K562 (cell line): ENCODE measurements at regions not wholly inside any gene's neighbourhood (a gene's known extent, or its start where the extent isn't known, plus 50 kb on each side); places are given as distances from the start of the nearest gene placed in this dataset.

Experiments used
- ATAC-seq: fragments of 200-7000 bp; cut with Tn5 transposase; 3 replicates; pipeline ENCODE4 v1.9.1; 2020; ENCODE audit warnings: moderate library complexity
- BruUV-seq: library from RNA; stranded (reverse); fragments of 400-500 nt; replicated peaks from 2 replicates; lab custom pipeline; 2021; lab: Mats Ljungman, UMichigan
- CTCF ChIA-PET: fragments of 300-600 bp; formaldehyde crosslinking; extraction: SDS; loops from one replicate; lab custom pipeline; 2021; ENCODE audit warnings: low intra/inter-chr PET ratio; lab: Yijun Ruan, JAX
- POLR2A ChIA-PET: fragments of 300-600, 350-650 bp; sonication (Branson Sonifier 250); formaldehyde crosslinking; extraction: SDS; loops from one replicate; lab custom pipeline; 2021; ENCODE audit warnings: antibody characterized with exemption, inconsistent platforms; lab: Yijun Ruan, JAX
- DNase-seq, 4 experiments: peaks; one replicate each; pipeline versions ENCODE4 v3.0.0 to v3.0.0-alpha.2; 2011 to 2018; ENCODE audit warnings: low spot score in 3 of 4, mixed read lengths in 3 of 4; ENCODE audit errors: extremely low read depth in 1 of 4
- FAIRE-seq: peaks from 2 replicates; lab custom pipeline; 2011; peaks lifted over from hg19 to GRCh38; lab: Jason Lieb, UNC
- H2AFZ ChIP-seq: 2 replicates; pipeline ENCODE4 v1.6.0; 2011; ENCODE audit warnings: low read depth, low read length, control low read depth, inconsistent platforms
- H3K27ac ChIP-seq: fragments of 200-600 bp; 3 replicates; pipeline ENCODE4 v1.8.0; 2011; ENCODE audit warnings: low read depth, mild to moderate bottlenecking, control low read depth, inconsistent platforms, low read length, moderate library complexity, mixed read lengths; ENCODE audit errors: extremely low read depth
- H3K27me3 ChIP-seq, 2 experiments: fragments of 300-600 bp in 1 of 2; 2 replicates in 1 of 2; 3 replicates in 1 of 2; pipeline versions ENCODE4 v1.6.0 to v1.8.0; 2011; ENCODE audit warnings: inconsistent platforms in 2 of 2, low read length in 2 of 2, mild to moderate bottlenecking in 1 of 2, mixed read lengths in 1 of 2, moderate library complexity in 1 of 2; ENCODE audit not compliant: control insufficient read depth in 2 of 2, insufficient read depth in 2 of 2
- H3K36me3 ChIP-seq: fragments of 300-600 bp; 3 replicates; pipeline ENCODE4 v1.8.0; 2011; ENCODE audit warnings: mild to moderate bottlenecking, low read length, inconsistent platforms; ENCODE audit not compliant: control insufficient read depth, insufficient read depth
- H3K4me1 ChIP-seq, 2 experiments: fragments of 200-600 bp in 1 of 2; replicated peaks in 1 of 2; 2 replicates in 1 of 2; 3 replicates in 1 of 2; pipeline versions ENCODE4 v1.5.1 to v1.8.0; 2011; ENCODE audit warnings: inconsistent platforms in 2 of 2, low read length in 2 of 2, mild to moderate bottlenecking in 1 of 2, mixed read lengths in 1 of 2, moderate library complexity in 1 of 2; ENCODE audit not compliant: control insufficient read depth in 2 of 2, insufficient read depth in 2 of 2
- H3K4me2 ChIP-seq: 2 replicates; pipeline ENCODE4 v1.6.1; 2011; ENCODE audit warnings: low read length, control low read depth, inconsistent platforms, mixed read lengths; ENCODE audit not compliant: insufficient read depth
- H3K4me3 ChIP-seq: fragments of 200-600 bp; sonication (generic), shearing (Covaris generic); 2 replicates; pipeline ENCODE4 v1.5.1; 2016; ENCODE audit warnings: control low read depth, inconsistent platforms
- H3K79me2 ChIP-seq: fragments of 200-600 bp; 3 replicates; pipeline ENCODE4 v1.8.0; 2011; ENCODE audit warnings: low read length, inconsistent platforms; ENCODE audit not compliant: control insufficient read depth, insufficient read depth
- H3K9ac ChIP-seq, 2 experiments: 2 replicates each; pipeline versions ENCODE4 v1.6.0 to v1.6.1; 2011; ENCODE audit warnings: low read depth in 2 of 2, low read length in 2 of 2, control low read depth in 1 of 2, inconsistent platforms in 1 of 2, mild to moderate bottlenecking in 1 of 2, mixed read lengths in 1 of 2; ENCODE audit not compliant: insufficient read depth in 1 of 2
- H3K9me1 ChIP-seq: one replicate; pipeline ENCODE4 v1.6.0; 2011; ENCODE audit warnings: inconsistent platforms, mild to moderate bottlenecking, low read length, moderate library complexity; ENCODE audit not compliant: control insufficient read depth, insufficient read depth
- H3K9me3 ChIP-seq: replicated peaks from 2 replicates; pipeline ENCODE4 v1.5.1; 2011; ENCODE audit warnings: low read depth, low read length, inconsistent platforms; ENCODE audit not compliant: control insufficient read depth, insufficient read depth
- H4K20me1 ChIP-seq: replicated peaks from 2 replicates; pipeline ENCODE4 v1.6.1; 2011; ENCODE audit warnings: low read length, inconsistent platforms, mixed read lengths; ENCODE audit not compliant: control insufficient read depth, insufficient read depth
- HNRNPK ChIP-seq: fragments of 200-400 bp; formaldehyde crosslinking; IDR thresholded peaks from one replicate; pipeline ENCODE4 v1.6.1; 2018; ENCODE audit warnings: mild to moderate bottlenecking, low read depth, low read length; ENCODE audit not compliant: poor library complexity, severe bottlenecking
- IFI16 ChIP-seq: fragments of 250-450 bp; sonication (Bioruptor Pico); IDR thresholded peaks from 2 replicates; pipeline ENCODE4 v2.1.2; 2022; ENCODE audit warnings: mild to moderate bottlenecking, inconsistent platforms
- RCOR1 ChIP-seq, 2 experiments: IDR thresholded peaks; 2 replicates each; pipeline ENCODE4 v1.6.1; 2012; ENCODE audit warnings: low read depth in 2 of 2, low read length in 2 of 2, borderline replicate concordance in 1 of 2, improper control_type of control experiment in 1 of 2
- SRF ChIP-seq, 2 experiments: fragments of 250-450, 450-650 bp in 1 of 2; sonication (Bioruptor Pico) in 1 of 2; sonication (generic) in 1 of 2; formaldehyde crosslinking; IDR thresholded peaks; 2 replicates each; pipeline versions ENCODE4 v1.5.0 to v1.5.1; 2020 to 2022; ENCODE audit warnings: mild to moderate bottlenecking in 1 of 2, missing genetic modification reagents in 1 of 2
- ZNF212 ChIP-seq: fragments of 450-650 bp; formaldehyde crosslinking; IDR thresholded peaks from 2 replicates; pipeline ENCODE4 v1.4.0; 2020; ENCODE audit warnings: mild to moderate bottlenecking
- WGBS: fragments of 100-300 bp; shearing (Covaris generic); methylation state at CpG from one replicate; pipeline ENCODE4 v1.1.6; 2016; ENCODE audit warnings: low coverage, mixed read lengths; ENCODE audit not compliant: insufficient coverage; ENCODE audit errors: missing lambda C conversion rate; 5-methylcytosine and 5-hydroxymethylcytosine counted together
- in situ Hi-C: fragments of 300-500 bp; cut with MboI; formaldehyde crosslinking; loops from 4 replicates; pipeline ENCODE4 v1.15.0; 2018; ENCODE audit warnings: inconsistent platforms, mixed read lengths
- intact Hi-C: fragments of 100-400 bp; cut with micrococcal nuclease; formaldehyde crosslinking; loops from 2 replicates; pipeline ENCODE4 v1.14.2; 2022
- TF ChIP-seq, protein P1 (sequence below): fragments of 250-450 bp; sonication (Bioruptor Pico); IDR thresholded peaks from 2 replicates; pipeline ENCODE4 v1.8.0; 2021; ENCODE audit warnings: mild to moderate bottlenecking, moderate library complexity

DNA sequence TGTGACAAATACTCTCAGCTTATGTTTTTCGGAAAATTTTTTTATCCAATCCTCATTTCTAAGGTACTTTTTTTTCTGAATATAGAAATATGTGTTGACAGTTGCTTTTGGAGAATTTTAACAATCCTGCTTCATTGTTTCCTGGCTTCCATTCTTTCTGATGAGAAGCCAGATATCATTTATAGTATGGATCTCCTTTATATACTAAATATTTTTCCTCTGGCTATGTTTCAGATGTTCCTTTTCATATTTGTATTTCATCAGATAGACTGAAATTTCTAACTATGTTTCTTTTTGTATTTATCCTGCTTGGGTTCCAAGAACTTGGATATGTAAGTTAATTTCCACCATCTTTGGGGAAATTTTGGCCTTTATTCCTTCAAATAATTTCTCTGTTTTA, 138.9 kb upstream of the CDH11 start:
- Histone ChIP-seq H3K36me3 (no peaks in the 10 kb centered on the region), H3K4me1 (no peaks in the 10 kb centered on the region), H3K4me3 (no peak overlapping the region), H2AFZ (no peak overlapping the region)
- DNase-seq (no peak), ATAC-seq (no peak)
- no peak for TF ChIP-seq RCOR1 (IDR thresholded peaks at IDR 0.05; ENCODE audit: borderline replicate concordance in 1 of 2, low read depth in 2 of 2, low read length in 2 of 2)
- no peak for TF ChIP-seq SRF (CRISPR knock-in tag; IDR thresholded peaks at IDR 0.05)
- TF ChIP-seq HNRNPK = no peak
- no peak for TF ChIP-seq ZNF212
- TF ChIP-seq, protein P1, sequence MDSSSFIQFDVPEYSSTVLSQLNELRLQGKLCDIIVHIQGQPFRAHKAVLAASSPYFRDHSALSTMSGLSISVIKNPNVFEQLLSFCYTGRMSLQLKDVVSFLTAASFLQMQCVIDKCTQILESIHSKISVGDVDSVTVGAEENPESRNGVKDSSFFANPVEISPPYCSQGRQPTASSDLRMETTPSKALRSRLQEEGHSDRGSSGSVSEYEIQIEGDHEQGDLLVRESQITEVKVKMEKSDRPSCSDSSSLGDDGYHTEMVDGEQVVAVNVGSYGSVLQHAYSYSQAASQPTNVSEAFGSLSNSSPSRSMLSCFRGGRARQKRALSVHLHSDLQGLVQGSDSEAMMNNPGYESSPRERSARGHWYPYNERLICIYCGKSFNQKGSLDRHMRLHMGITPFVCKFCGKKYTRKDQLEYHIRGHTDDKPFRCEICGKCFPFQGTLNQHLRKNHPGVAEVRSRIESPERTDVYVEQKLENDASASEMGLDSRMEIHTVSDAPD (CRISPR knock-in tag) = no peak
- no peak for TF ChIP-seq IFI16
- TF ChIP-seq, all 486 proteins: peak for 0
- no TSS peak for BruUV-seq
- H3K4me2 ChIP-seq = no peak overlapping the region
- 5% methylated on average over 1 of the region's 1 CpG for WGBS
- intact Hi-C loops (no loop called here), in situ Hi-C loops (no loop called here)
- POLR2A ChIA-PET = no interaction called here
- H3K9me1 ChIP-seq = no peaks in the 10 kb centered on the region
- no peaks in the 10 kb centered on the region for H4K20me1 ChIP-seq
- H3K27me3 ChIP-seq = no peaks in the 10 kb centered on the region
- no peaks in the 10 kb centered on the region; the same call in 1 of the 2 replicates for H3K9me3 ChIP-seq
- no peak for FAIRE-seq
- H3K9ac ChIP-seq = no peak overlapping the region
- CTCF ChIA-PET = no interaction called here
- H3K79me2 ChIP-seq = no peaks in the 10 kb centered on the region
- H3K27ac ChIP-seq = no peak overlapping the region
